H1 (cell line): ENCODE measurements at regions not wholly inside any gene's neighbourhood (a gene's known extent, or its start where the extent isn't known, plus 50 kb on each side); places are given as distances from the start of the nearest gene placed in this dataset.

ENCODE experiments used
- CTCF ChIA-PET: fragments of 300-600 bp; sonication (Branson Sonifier 250); formaldehyde crosslinking; loops from one replicate; lab custom pipeline; 2021; ENCODE audit not compliant: partially characterized antibody; lab: Charles Lee
- POLR2A ChIA-PET: fragments of 300-600 bp; sonication (Branson Sonifier 250); formaldehyde crosslinking; loops from one replicate; lab custom pipeline; 2021; ENCODE audit warnings: inconsistent platforms; ENCODE audit not compliant: partially characterized antibody; lab: Charles Lee
- DNase-seq, 2 experiments: peaks; one replicate each; pipeline versions ENCODE4 v3.0.0 to v3.0.0-alpha.2; 2010 to 2022; ENCODE audit warnings: low spot score in 2 of 2, low read depth in 1 of 2, mixed read lengths in 1 of 2
- FAIRE-seq: peaks from 2 replicates; lab custom pipeline; 2011; peaks lifted over from hg19 to GRCh38; lab: Jason Lieb, UNC
- H2AFZ ChIP-seq: 2 replicates; pipeline ENCODE4 v1.8.1; 2012; ENCODE audit warnings: low read length, inconsistent platforms
- H2AK5ac ChIP-seq: 2 replicates; pipeline ENCODE4 v1.6.1; 2013; ENCODE audit warnings: low read depth, low read length
- H2BK120ac ChIP-seq: replicated peaks from 2 replicates; pipeline ENCODE3; 2013; ENCODE audit warnings: low read depth, low read length, inconsistent platforms
- H2BK12ac ChIP-seq: 2 replicates; pipeline ENCODE4 v1.6.1; 2013; ENCODE audit warnings: low read depth, low read length
- H2BK15ac ChIP-seq: 2 replicates; pipeline ENCODE4 v1.6.1; 2013; ENCODE audit warnings: low read length
- H2BK20ac ChIP-seq: 2 replicates; pipeline ENCODE4 v1.6.1; 2013; ENCODE audit warnings: low read length
- H2BK5ac ChIP-seq: 2 replicates; pipeline ENCODE4 v1.6.1; 2013; ENCODE audit warnings: low read depth, low read length
- H3K14ac ChIP-seq: 2 replicates; pipeline ENCODE4 v1.6.1; 2013; ENCODE audit warnings: inconsistent platforms; ENCODE audit not compliant: insufficient read length
- H3K18ac ChIP-seq: 2 replicates; pipeline ENCODE4 v1.6.1; 2013; ENCODE audit warnings: low read length; ENCODE audit errors: extremely low read depth
- H3K23ac ChIP-seq: 2 replicates; pipeline ENCODE4 v1.6.1; 2013; ENCODE audit warnings: inconsistent platforms; ENCODE audit not compliant: insufficient read length
- H3K23me2 ChIP-seq: 2 replicates; pipeline ENCODE4 v1.6.1; 2013; ENCODE audit warnings: low read depth, low read length
- H3K27ac ChIP-seq: 2 replicates; pipeline ENCODE4 v1.6.1; 2011; ENCODE audit warnings: low read depth, low read length, inconsistent platforms
- H3K27me3 ChIP-seq, 4 experiments: replicated peaks in 1 of 4; 1 replicate in 1 of 4; 2 replicates in 3 of 4; pipeline versions ENCODE4 v1.6.1 to v1.8.1; 2011 to 2013; ENCODE audit warnings: low read length in 3 of 4, mild to moderate bottlenecking in 3 of 4, inconsistent platforms in 2 of 4, mixed read lengths in 2 of 4, moderate library complexity in 1 of 4; ENCODE audit not compliant: control insufficient read depth in 3 of 4, insufficient read depth in 3 of 4; ENCODE audit errors: extremely low read depth in 1 of 4
- H3K36me3 ChIP-seq, 4 experiments: 2 replicates each; pipeline versions ENCODE4 v1.6.1 to v1.8.1; 2011 to 2013; ENCODE audit warnings: mild to moderate bottlenecking in 4 of 4, low read length in 3 of 4, moderate library complexity in 2 of 4, control low read depth in 1 of 4, inconsistent platforms in 1 of 4; ENCODE audit not compliant: insufficient read depth in 4 of 4, control insufficient read depth in 2 of 4
- H3K4ac ChIP-seq: replicated peaks from 2 replicates; pipeline ENCODE3; 2013; ENCODE audit warnings: low read length, low read depth, mixed read lengths, inconsistent platforms; ENCODE audit not compliant: insufficient read length
- H3K4me1 ChIP-seq, 4 experiments: replicated peaks in 1 of 4; 1 replicate in 1 of 4; 2 replicates in 3 of 4; pipeline versions ENCODE4 v1.6.1 to v1.8.1; 2011 to 2013; ENCODE audit warnings: low read length in 3 of 4, inconsistent platforms in 2 of 4, mixed read lengths in 1 of 4; ENCODE audit not compliant: insufficient read depth in 4 of 4, control insufficient read depth in 3 of 4
- H3K4me2 ChIP-seq, 2 experiments: 2 replicates each; pipeline versions ENCODE4 v1.6.1 to v1.8.1; 2011 to 2013; ENCODE audit warnings: low read depth in 2 of 2, low read length in 2 of 2, control low read depth in 1 of 2, inconsistent platforms in 1 of 2, mild to moderate bottlenecking in 1 of 2; ENCODE audit not compliant: insufficient read depth in 1 of 2
- H3K4me3 ChIP-seq, 4 experiments: fragments of 200-600, 300-600 bp in 1 of 4; sonication (generic), shearing (Covaris generic), sonication (Bioruptor Twin) in 1 of 4; 2 replicates each; pipeline versions ENCODE4 v1.5.1 to v1.8.1; 2011 to 2016; ENCODE audit warnings: low read length in 4 of 4, low read depth in 3 of 4, control low read depth in 2 of 4, inconsistent platforms in 2 of 4, mild to moderate bottlenecking in 2 of 4, mixed read lengths in 1 of 4, moderate library complexity in 1 of 4; ENCODE audit not compliant: insufficient read depth in 2 of 4; ENCODE audit errors: extremely low read depth in 1 of 4
- H3K56ac ChIP-seq: replicated peaks from 2 replicates; pipeline ENCODE3; 2013; ENCODE audit warnings: low read depth, mild to moderate bottlenecking, mixed read lengths, low read length, inconsistent platforms; ENCODE audit not compliant: insufficient read length
- H3K79me1 ChIP-seq: 2 replicates; pipeline ENCODE4 v1.6.1; 2013; ENCODE audit warnings: low read depth, low read length, control low read depth
- H3K79me2 ChIP-seq, 2 experiments: 2 replicates each; pipeline versions ENCODE4 v1.6.1 to v1.8.1; 2012 to 2013; ENCODE audit warnings: low read length in 2 of 2, mild to moderate bottlenecking in 2 of 2, inconsistent platforms in 1 of 2; ENCODE audit not compliant: insufficient read depth in 2 of 2, control insufficient read depth in 1 of 2
- H3K9ac ChIP-seq, 4 experiments: replicated peaks in 1 of 4; 1 replicate in 1 of 4; 2 replicates in 3 of 4; pipeline versions ENCODE4 v1.6.1 to v1.8.1; 2011 to 2013; ENCODE audit warnings: low read depth in 3 of 4, low read length in 3 of 4, control low read depth in 2 of 4, mild to moderate bottlenecking in 2 of 4, moderate library complexity in 2 of 4, inconsistent platforms in 1 of 4; ENCODE audit errors: extremely low read depth in 1 of 4
- H3K9me3 ChIP-seq, 2 experiments: 2 replicates each; pipeline versions ENCODE4 v1.6.1 to v1.8.1; 2012 to 2013; ENCODE audit warnings: mild to moderate bottlenecking in 2 of 2, moderate library complexity in 2 of 2, control low read depth in 1 of 2, inconsistent platforms in 1 of 2, low read depth in 1 of 2, low read length in 1 of 2, mixed read lengths in 1 of 2; ENCODE audit not compliant: insufficient read depth in 2 of 2
- H4K20me1 ChIP-seq, 2 experiments: replicated peaks in 1 of 2; 2 replicates each; pipeline versions ENCODE3 to v1.8.1; 2011 to 2013; ENCODE audit warnings: inconsistent platforms in 2 of 2, low read length in 2 of 2, mild to moderate bottlenecking in 1 of 2; ENCODE audit not compliant: insufficient read depth in 2 of 2, control insufficient read depth in 1 of 2
- H4K5ac ChIP-seq: 2 replicates; pipeline ENCODE4 v1.6.1; 2013; ENCODE audit warnings: low read length, low read depth, mixed read lengths, inconsistent platforms; ENCODE audit not compliant: insufficient read length
- H4K8ac ChIP-seq: 2 replicates; pipeline ENCODE4 v1.8.0; 2013; ENCODE audit warnings: mild to moderate bottlenecking, moderate library complexity, low read length, inconsistent platforms; ENCODE audit not compliant: insufficient read depth; ENCODE audit errors: extremely low read depth
- H4K91ac ChIP-seq: replicated peaks from 2 replicates; pipeline ENCODE3; 2013; ENCODE audit warnings: low read length, mixed read lengths, inconsistent platforms; ENCODE audit not compliant: insufficient read length
- BRCA1 ChIP-seq: IDR thresholded peaks from 2 replicates; pipeline ENCODE4 v1.6.1; 2012; ENCODE audit warnings: low read depth, low read length, improper control_type of control experiment
- CBX8 ChIP-seq: fragments of 300-800, 300-1000 bp; sonication (generic); IDR thresholded peaks from 2 replicates; pipeline ENCODE4 v1.7.1; 2016; ENCODE audit warnings: low read depth, low read length, borderline replicate concordance
- EGR1 ChIP-seq: IDR thresholded peaks from 2 replicates; pipeline ENCODE4 v1.6.1; 2011; ENCODE audit warnings: low read depth, low read length, borderline replicate concordance
- TAF1 ChIP-seq: IDR thresholded peaks from 2 replicates; pipeline ENCODE4 v1.6.1; 2011; ENCODE audit warnings: mild to moderate bottlenecking, low read depth, low read length
- TEAD4 ChIP-seq: IDR thresholded peaks from 2 replicates; pipeline ENCODE4 v1.6.1; 2012; ENCODE audit warnings: low read depth, low read length, inconsistent platforms, mixed read lengths
- WGBS, 2 experiments: shearing (Covaris generic) in 1 of 2; methylation state at CpG; one replicate each; pipeline versions ENCODE4 v1.1.6 to v1.1.7; 2013 to 2015; ENCODE audit warnings: low lambda C conversion rate in 2 of 2, mixed read lengths in 2 of 2, inconsistent platforms in 1 of 2, low coverage in 1 of 2, missing lambda C conversion rate in 1 of 2; ENCODE audit not compliant: insufficient replicate concordance in 2 of 2, insufficient coverage in 1 of 2, insufficient read length in 1 of 2; ENCODE audit errors: extremely low coverage in 1 of 2, missing lambda C conversion rate in 1 of 2; 5-methylcytosine and 5-hydroxymethylcytosine counted together

GRCh38 chr1:97010566-97011264 lies 289.1 kb downstream of the PTBP2 start:
- H2BK5ac ChIP-seq, result no peak overlapping the region
- no peak overlapping the region for H2AK5ac ChIP-seq
- no peaks in the 10 kb centered on the region for H3K23me2 ChIP-seq
- H3K56ac ChIP-seq, result no peak overlapping the region
- H3K4me1 ChIP-seq, result no peaks in the 10 kb centered on the region
- H3K18ac ChIP-seq, result no peak overlapping the region
- POLR2A ChIA-PET, result no interaction called here
- FAIRE-seq (no peak), DNase-seq (no peak)
- H2BK15ac ChIP-seq, result no peak overlapping the region
- no peaks in the 10 kb centered on the region for H3K36me3 ChIP-seq
- CTCF ChIA-PET, result interaction anchor here (1.1 kb wide), 1 partner anchor 37 kb away, joined by 3 read pairs; no protein-coding TSS in a partner anchor
- no peak overlapping the region for H4K91ac ChIP-seq
- H3K23ac ChIP-seq, result no peak overlapping the region
- no peak overlapping the region for H3K9ac ChIP-seq
- H3K4me3 ChIP-seq, result no peak overlapping the region
- WGBS, 2 experiments, result 90% methylated on average over 5 of the region's 5 CpGs; no CpG with 5 or more reads in 1 of the 2 experiments
- H3K79me1 ChIP-seq, result no peaks in the 10 kb centered on the region
- TF ChIP-seq BRCA1 (no peak), EGR1 (no peak), TEAD4 (no peak), CBX8 (no peak), TAF1 (no peak)
- no peak overlapping the region for H2BK20ac ChIP-seq
- H2BK120ac ChIP-seq, result no peak overlapping the region
- no peaks in the 10 kb centered on the region for H4K20me1 ChIP-seq
- H3K27me3 ChIP-seq, result no peaks in the 10 kb centered on the region
- no peak overlapping the region for H3K27ac ChIP-seq
- H3K9me3 ChIP-seq, result no peaks in the 10 kb centered on the region
- no peak overlapping the region for H2BK12ac ChIP-seq
- no peak overlapping the region for H4K5ac ChIP-seq
- H4K8ac ChIP-seq, result no peak overlapping the region
- H3K4ac ChIP-seq, result no peak overlapping the region
- H3K79me2 ChIP-seq, result no peaks in the 10 kb centered on the region
- no peak overlapping the region for H3K14ac ChIP-seq
- H2AFZ ChIP-seq, result no peak overlapping the region
- H3K4me2 ChIP-seq, result no peak overlapping the region
